ENCODE measurements at regions not wholly inside any gene's neighbourhood (a gene's known extent, or its start where the extent isn't known, plus 50 kb on each side); places are given as distances from the start of the nearest gene placed in this dataset.
"Not testable (repeated sequence)": the region's sequence is repeated elsewhere in the genome, so short reads cannot be mapped to it uniquely, and the experiment has no call there.

- not testable (repeated sequence) for TF ChIP-seq POLR2AphosphoS5 (IDR thresholded peaks at IDR 0.05; ENCODE audit: low read depth, low read length); POLR2A (IDR thresholded peaks at IDR 0.05; ENCODE audit: borderline replicate concordance, extremely low read depth, insufficient read depth, insufficient read length); ZBTB33 (IDR thresholded peaks at IDR 0.05; ENCODE audit: extremely low read depth, insufficient replicate concordance, low read length); EZH2phosphoT487 (IDR thresholded peaks at IDR 0.05; ENCODE audit: borderline replicate concordance); CTCF (IDR thresholded peaks at IDR 0.05 in 2 of 3, conservative IDR thresholded peaks at IDR 0.05 in 1 of 3; ENCODE audit: borderline replicate concordance in 1 of 3, insufficient read depth in 1 of 3, low read depth in 2 of 3, low read length in 2 of 3); JUND (IDR thresholded peaks at IDR 0.05); FOSL1 (IDR thresholded peaks at IDR 0.05; ENCODE audit: low read depth); SRF (IDR thresholded peaks at IDR 0.05; ENCODE audit: low read depth); ATF3 (IDR thresholded peaks at IDR 0.05); ZFX (IDR thresholded peaks at IDR 0.05); MAX (IDR thresholded peaks at IDR 0.05); TCF7L2 (IDR thresholded peaks at IDR 0.05; ENCODE audit: borderline replicate concordance, extremely low read depth, insufficient read depth, insufficient read length)
Measured at GRCh38 chr7:65549589-65550443, 176.2 kb downstream of the ZNF92 start.

Measured in HCT116 (cell line).